GM19043 (cell line): ENCODE measurements at regions not wholly inside any gene's neighbourhood (a gene's known extent, or its start where the extent isn't known, plus 50 kb on each side); places are given as distances from the start of the nearest gene placed in this dataset.
"Not testable (repeated sequence)": the region's sequence is repeated elsewhere in the genome, so short reads cannot be mapped to it uniquely, and the experiment has no call there.

Experiments
- ATAC-seq: cut with Tn5 transposase; IDR thresholded peaks from one replicate; pipeline ENCODE4 v1.9.1; 2021; ENCODE audit warnings: low read depth; ENCODE audit not compliant: unreplicated experiment

DNA sequence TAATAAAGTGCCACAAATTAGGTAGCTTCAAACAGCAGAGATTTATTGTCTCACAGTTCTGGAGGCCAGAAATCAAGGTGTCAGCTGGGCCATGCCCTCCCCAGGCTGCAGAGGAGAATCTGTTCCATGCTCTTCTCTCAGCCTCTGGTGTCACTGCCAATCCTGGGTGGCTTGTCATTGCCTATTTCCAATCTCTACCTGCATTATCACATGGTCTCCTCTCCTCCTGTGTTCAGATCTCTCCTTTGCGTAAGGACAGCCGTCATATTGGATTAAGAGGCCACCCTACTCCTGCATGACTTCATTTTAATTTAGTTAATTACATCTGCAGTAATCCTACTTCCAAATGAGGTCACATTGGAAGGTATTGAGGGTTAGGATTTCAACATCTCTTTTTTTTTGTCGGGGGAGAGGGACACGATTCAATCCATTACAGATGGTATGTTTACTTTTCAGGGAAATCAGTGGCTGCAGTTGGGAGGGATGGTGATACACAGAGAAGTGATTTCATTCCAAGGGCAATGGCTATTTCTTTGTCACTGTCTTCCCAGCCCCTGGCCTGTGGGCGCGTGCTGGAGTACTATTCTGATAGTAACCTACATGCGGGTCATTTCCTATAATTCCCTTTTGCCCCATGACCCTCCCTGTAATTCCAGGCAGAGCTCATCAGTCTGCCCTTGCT lies 169.4 kb downstream of the MINAR1 start:
- no peak for ATAC-seq

DNA sequence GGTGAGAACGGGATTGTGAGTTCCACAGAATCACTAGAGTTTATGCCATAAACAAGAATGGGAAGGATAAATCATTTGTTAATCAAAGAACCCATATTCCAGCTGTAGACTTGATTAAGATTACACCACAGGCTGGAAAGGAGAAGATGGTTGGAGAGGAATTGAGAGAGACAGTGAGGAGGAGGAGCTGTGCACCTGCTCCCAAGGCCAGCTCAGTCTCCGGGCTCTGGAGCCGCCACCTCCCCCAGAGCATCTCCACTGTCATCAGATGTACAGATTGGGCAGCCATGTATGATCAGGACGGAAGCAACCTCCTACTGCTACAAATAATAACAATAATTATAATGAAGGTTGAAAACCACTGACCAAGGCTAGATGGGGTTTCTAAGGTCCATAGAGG lies 170.0 kb downstream of the MINAR1 start:
- ATAC-seq = no peak

DNA sequence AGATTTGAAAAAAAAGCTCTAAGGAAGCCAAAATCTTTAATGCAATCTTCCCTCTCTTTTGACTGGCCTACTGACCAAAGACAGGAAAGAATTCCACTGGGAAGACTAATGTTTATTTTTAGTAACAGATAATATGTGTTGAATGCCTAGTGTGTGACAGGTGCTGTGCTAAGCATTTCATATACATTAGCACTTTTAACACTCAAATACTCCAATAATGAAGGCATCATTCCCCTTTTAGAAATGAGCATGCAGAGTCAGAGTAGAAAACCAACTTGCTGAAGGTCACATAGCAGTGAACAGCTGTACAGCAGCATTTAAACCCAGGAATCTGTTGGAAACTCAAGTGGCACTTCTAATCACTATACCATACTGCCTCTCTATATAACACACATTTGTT lies 170.6 kb downstream of the MINAR1 start:
- ATAC-seq = no peak

DNA sequence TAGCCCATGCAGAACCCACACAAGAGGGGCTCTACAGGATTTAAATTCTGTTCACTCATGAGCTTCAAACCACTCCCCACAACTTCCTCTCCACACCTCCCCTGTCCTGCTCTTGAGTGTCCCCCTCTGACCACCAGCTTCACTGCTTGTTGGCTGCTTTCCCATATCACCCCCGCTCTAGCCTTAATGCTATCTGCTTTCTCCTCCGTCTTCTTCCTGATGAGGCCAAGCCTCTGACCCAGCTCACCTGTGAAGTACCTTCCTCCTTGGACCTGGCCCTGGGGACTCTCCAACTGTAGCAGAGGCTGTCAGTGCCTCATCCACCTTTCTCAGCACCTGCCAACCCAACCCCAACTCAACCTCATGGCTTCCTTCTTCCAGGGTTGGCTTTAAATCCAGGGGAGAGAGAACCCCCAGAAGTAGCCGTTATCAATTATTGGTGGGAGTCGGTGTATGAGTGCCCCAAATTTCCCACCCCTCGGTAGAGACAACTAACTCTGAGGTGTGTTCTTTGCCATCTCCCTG lies 174.8 kb downstream of the MINAR1 start:
- no peak for ATAC-seq

DNA sequence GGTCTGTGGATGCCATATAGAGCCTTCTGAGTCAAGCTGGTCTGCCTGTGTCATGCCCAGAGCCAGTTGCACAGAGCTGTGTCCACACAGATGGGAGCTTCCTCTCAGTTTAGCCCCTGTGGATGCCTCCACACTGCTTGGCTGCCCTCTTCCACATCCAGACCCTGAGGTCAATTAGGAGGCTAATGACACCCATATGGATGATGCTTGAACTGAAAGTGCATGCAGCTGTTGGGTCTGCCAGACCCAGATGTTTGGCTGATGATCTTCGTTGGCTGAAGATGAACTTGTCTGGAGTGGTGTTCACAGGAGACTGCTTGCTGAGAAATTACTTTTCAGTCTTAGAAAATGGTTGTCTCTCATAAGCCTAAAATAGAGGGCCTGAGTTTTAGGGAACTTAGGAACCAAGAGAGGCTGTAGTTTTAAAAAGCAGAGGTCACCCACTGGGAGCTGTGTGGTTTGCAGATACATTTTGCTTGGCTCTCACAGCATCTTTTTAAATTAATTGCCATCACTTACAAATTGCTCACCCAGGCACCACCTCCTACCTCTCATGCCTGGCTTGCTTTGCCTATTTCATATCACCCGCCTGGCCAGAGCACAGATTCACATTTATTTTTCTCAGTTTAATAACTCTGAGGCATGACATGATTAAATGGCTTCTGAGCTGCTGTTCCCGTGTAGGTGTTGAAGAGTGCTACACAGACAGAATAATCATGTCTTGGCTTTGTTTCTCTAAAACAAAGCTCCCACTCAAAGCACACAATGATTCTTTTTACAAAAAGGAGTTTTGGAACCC lies 176.1 kb downstream of the MINAR1 start:
- ATAC-seq = no peak

DNA sequence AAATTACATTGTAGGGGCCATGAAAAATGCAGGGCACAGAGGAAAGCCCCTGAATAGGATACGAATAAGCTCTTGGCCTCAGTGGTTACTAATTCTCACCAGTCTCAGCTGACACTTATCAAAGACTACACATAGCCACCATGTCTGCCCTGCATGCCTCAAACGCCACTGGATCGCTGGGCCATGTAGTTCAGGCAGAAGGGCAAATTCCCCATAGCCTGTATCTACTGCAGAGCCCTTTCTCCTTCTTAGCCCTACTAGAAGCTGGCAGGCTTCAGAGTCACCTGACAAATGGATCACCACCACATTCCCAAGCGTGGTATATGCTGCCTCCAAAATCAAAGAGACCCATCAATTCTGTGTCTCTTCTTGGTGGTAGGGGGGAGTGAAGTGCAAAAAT lies 177.4 kb downstream of the MINAR1 start:
- no peak for ATAC-seq

DNA sequence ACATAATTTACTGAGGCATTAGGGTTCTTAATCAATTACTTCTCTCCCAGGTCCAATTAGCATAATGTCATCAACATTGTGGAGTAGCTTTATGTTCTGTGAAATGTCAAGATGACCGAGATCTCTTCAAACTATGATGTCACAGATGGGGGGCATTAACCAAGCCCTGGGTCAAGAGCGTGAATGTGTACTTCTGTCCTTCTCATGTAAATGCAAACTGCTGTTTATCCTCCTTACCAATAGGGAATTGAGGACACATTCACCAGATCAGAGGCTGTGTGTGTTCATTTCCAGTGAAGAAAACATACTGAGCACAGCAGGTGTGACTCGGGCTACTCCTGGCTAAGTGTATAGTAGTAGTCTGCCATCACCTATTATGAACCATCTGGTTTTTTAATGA lies 177.9 kb downstream of the MINAR1 start:
- ATAC-seq = no peak

DNA sequence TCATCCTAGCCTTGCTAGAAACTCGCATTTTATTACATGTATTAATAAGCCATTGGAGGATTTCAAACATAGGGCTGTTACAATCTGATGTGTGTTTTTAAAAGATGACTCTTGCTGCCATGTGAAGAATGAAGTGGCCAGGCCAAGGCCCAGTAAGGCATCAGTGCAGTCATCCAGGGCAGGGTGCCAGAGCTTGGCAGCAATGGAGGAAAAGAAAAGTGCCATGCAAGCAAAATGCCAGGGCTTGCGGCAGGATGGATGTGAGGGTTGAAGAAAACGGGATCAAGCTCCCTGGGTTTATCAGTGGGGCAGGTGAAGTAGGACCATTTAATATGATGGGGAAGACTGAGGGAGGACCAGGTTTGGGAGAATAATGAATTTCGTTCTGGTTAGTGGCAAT lies 183.6 kb downstream of the MINAR1 start:
- no peak for ATAC-seq

DNA sequence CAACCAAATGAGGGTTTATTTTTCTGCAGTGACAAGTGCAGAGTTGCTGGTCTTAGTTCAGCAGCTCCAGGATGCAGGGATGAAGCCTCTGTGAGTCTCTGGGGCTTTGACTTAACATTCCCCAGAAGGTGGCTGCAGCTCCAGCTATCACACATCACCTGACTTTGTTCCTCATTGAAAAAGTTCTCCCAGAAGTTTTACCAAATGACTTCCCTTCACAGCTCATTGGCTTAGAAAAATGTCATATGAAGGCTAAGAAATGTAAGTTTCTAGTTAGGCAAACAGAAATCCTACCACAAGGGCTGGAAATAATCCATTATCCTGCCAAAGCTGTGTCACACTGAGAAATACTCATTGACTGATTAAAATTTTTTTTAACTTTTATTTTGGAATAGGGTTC lies 184.9 kb downstream of the MINAR1 start:
- no peak for ATAC-seq

DNA sequence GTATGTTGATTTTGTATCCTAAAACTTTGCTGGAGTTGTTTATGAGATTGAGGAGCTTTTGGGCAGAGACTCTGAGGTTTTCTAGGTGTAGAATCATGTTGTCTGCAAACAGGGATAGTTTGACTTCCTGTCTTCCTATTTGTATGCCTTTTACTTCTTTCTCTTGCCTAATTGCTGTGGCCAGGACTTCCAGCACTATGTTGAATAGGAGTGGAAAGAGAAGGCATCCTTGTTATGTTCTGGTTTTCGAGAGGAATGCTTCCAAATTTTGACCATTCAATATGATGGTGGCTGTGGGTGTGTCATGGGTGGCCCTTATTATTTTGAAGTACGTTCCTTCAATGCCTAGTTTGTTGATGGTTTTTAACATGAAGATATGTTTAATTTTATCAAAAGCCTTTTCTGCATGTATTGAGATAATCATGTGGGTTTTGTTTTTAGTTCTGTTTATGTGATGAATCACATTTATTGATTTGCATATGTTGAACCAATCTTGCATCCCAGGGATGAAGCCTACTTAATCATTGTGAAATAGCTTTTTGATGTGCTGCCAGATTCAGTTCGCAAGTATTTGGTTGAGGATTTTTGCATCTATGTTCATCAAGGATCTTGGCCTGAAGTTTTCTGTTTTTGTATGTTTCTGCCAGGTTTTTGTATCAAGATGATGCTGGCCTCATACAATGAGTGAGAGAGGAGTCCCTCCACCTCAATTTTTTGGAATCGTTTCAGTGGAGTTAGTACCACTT lies 188.1 kb downstream of the MINAR1 start:
- ATAC-seq = no peak

DNA sequence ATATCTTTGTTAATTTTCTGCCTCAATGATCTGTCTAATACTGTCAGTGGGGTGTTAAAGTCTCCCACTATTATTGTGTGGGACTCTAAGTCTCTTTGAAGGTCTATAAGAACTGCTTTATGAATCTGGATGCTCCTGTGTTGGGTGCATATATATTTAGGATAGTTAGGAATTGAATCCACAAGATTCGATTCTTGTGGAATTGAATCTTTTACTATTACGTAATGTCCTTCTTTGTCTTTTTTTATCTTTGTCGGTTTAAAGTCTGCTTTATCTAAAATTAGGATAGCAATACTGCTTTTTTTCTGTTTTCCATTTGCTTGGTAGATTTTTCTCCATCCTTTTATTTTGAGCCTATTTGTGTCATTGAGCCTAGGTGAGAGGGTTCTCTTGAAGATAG lies 189.7 kb downstream of the MINAR1 start:
- ATAC-seq = not testable (repeated sequence)

DNA sequence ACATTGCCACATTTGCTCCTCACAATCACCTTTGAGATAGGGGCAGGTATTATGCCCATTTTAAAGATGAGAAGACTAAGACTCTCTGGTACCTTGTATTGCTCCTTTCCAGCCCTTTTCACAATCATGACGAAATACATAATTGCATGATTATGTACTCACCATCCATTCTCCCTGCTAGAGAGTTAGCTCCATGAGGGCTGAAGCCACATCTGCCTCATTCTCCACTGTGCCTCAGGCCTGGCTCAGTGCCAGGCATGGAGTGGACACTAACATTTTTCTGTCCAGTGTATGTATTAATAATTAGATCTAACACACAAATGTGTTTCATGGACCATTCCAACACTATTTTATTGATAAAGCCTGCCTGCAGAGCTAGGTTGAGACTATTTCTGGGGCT lies 191.4 kb downstream of the MINAR1 start:
- no peak for ATAC-seq

DNA sequence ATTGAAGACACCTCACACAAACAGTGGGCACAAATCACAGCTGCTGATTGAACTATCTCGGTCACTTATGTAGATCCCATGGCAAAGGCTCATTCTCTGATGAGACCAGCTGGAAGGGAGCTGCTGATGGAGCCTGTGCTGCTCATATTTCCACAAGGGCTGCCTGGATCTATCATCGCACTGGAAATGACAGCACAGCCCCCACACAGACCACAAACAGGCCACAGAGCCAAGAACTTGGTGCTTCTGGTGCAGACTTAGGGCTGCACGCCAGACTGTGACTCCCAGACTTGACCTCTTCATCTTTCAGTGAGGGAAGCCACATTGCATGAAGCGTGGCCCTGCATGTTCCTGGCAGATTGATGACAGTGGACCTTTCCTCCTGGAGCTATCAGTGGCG lies 197.6 kb downstream of the MINAR1 start:
- no peak for ATAC-seq

DNA sequence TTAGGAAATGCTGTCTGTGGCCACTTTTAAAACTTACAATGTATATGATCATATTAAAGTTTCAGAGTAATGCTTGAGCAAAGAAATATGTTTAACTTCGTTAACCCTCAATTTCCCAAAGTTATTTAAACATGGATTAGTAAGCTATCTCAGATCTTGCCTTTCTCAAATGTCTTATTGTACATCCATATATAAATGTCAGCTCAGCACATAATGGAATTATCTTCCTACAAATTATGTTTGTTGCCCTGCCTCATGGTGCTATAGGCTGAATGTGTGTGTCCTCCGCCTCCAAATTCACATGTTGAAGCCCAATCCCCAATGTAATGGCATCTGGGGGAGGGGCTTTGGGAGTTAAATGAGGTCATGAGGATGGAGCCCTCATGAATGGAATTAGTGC lies 200.3 kb downstream of the MINAR1 start:
- no peak for ATAC-seq

DNA sequence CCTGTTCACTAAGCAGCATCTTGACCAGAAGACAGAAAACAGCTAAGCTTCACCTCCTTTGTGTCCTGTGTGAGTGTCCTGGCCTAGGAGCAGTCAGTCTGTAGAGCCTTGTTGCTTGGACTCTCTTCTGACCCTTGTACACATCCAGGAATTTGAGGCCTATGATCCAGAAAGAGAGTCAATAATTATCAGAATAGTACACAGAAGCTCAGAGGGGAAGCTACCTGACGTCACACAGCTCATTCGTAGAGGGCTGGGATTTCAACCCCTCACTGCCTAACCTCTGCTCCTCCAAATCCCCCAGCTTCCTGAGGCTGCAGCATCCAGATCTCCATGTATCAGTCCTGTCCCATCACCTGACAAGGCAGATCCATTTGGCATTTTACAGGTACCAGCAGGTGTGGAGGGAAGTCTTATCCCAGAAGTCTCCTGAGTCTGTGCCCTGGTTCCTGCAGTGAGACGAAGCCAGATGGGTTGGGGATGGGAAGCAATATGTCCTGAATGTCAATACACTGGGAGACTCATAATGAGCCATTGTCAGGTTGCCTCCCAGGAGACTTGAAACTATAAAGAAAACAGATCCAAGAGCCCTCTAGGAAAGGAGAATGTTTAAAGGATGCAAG lies 203.1 kb downstream of the MINAR1 start:
- ATAC-seq = no peak

DNA sequence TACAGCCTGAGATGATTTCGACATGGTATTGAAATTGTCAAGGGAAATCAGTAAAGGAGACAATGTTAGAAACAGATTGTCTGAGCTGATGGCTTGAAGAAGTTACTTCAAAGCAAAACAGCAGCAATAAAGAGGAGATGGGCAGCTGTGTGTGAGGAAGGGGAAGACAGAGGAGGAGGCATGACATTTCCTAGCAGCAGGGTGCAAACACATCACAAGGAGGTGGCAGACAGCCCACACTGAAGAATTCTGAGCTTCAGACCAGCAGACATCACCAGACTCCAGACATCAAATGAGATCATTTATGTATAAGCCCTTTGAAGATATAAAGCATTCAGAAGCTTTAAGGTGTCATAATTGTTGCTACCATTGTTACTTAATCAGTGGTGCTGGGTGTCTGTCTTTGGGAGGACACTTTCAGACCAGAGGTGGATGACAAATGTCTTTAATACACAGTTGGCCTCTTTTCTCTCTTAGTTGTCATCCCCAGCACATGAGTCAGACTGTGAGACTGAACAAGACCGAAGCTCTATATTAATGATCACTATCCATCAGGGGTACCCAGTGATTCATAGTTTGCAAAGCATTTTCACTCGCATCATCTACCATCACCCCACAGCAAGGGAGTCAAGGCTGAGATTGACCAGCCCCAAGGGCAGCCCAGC lies 203.9 kb downstream of the MINAR1 start:
- ATAC-seq = no peak

DNA sequence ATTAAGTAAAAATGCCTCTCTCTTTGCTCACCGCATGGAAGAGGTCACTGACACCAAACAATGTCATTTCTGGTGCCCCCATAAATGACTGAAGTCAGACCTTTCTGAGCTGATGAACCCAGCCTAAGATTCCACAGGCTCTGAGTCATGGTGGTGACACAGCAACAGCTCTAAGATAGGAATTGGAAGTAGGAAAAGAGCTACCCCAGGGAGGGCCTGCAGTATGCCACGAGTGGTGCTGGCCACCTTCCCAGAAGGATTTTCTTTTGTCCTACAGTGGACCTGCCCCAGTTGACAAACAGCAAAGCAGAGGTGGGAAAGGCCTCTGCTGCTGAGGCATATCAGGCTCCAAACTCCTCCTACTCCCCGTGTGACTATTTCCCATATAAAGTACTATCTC lies 208.1 kb downstream of the MINAR1 start:
- no peak for ATAC-seq

DNA sequence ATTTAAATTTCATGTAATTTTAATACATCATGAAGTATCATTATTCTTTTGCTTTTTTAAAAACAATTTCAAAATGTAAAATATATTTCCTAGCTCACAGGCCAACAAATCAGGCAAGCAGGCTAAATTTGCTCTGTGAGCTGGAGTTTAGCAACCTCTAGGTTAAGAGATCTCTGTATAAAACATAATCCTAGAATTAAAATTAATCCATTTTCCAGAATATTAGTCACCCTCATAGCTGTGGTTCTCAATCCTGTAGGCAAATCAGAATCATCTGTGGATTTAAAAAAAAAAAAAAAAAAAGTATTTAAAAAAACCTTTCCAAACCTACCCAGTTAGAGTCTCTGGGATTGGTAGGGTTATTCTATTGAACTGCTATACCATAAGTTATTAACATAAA lies 209.7 kb downstream of the MINAR1 start:
- ATAC-seq = no peak

DNA sequence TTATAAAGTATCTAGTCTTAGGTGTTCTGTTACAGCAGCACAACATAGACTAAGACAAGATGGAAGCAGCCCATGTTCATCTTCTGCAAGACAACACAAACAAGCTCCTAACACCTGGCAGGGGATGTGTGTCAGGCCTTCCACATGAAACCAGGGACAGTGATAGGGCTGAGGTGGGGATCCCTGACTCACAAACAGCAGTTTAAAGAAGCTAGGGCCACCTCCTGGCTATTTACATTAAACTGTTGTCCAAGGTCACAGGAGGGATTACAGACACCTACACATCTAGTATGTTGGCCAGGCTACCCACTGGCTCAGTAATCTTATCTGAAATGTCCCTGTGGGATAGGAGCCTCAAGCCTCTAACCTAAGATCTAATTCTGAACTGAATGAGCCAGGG lies 211.3 kb downstream of the MINAR1 start:
- ATAC-seq = no peak

DNA sequence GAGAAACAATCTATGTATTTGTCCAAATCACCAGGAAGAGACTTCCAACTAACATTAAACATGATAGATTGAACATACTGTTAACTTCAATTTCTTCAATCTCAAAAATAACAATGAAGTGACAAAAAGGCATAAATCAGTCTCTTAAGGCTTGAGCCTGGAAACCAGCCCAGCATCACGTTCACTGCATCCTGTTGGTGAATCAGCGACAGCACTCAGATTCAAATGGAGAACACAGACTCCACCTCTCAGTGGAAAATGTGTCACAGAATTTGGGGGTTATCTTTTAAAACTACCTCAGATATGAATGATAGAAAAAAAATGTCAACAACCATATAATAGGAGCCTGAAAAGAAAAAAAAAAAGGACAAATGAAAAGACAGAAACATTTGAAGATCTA lies 212.0 kb downstream of the MINAR1 start:
- ATAC-seq = no peak
